Thyroid gland (tissue), 4 donors: ENCODE measurements at regions not wholly inside any gene's neighbourhood (a gene's known extent, or its start where the extent isn't known, plus 50 kb on each side); places are given as distances from the start of the nearest gene placed in this dataset.

Experiments
- DNase-seq, 2 donors: peaks; one replicate each; pipeline ENCODE4 v3.0.0-alpha.2; 2019
- H3K27ac ChIP-seq, 3 donors: fragments of 200-600 bp; sonication (generic); 1 replicate in 2 of 3; 2 replicates in 1 of 3; pipeline ENCODE4 v1.5.1; 2016 to 2019; ENCODE audit warnings: mild to moderate bottlenecking in 1 of 3, moderate library complexity in 1 of 3
- H3K27me3 ChIP-seq: fragments of 200-600 bp; sonication (generic); one replicate; pipeline ENCODE4 v1.5.1; 2019
- H3K36me3 ChIP-seq, 2 donors: fragments of 200-600 bp; sonication (generic); one replicate each; pipeline ENCODE4 v1.5.1; 2016 to 2019
- H3K4me1 ChIP-seq, 2 donors: fragments of 200-600 bp; sonication (generic); one replicate each; pipeline ENCODE4 v1.5.1; 2017 to 2019
- H3K4me3 ChIP-seq, 3 donors: fragments of 200-600 bp; sonication (generic); replicated peaks in 1 of 3; 1 replicate in 2 of 3; 2 replicates in 1 of 3; pipeline ENCODE4 v1.5.1; 2016; ENCODE audit warnings: mild to moderate bottlenecking in 1 of 3
- H3K9me3 ChIP-seq: fragments of 200-600 bp; sonication (generic); one replicate; pipeline ENCODE4 v1.5.1; 2017
- CTCF ChIP-seq, 6 experiments: fragments of 200-600 bp in 3 of 6; fragments of 450-650 bp in 3 of 6; sonication (generic) in 3 of 6; IDR thresholded peaks; one replicate each; pipeline ENCODE4 v1.5.1; 2016 to 2019; ENCODE audit warnings: antibody characterized with exemption in 6 of 6, mild to moderate bottlenecking in 2 of 6, inconsistent platforms in 1 of 6, moderate library complexity in 1 of 6
- POLR2A ChIP-seq, 2 donors: fragments of 450-650 bp; IDR thresholded peaks; one replicate each; pipeline ENCODE4 v1.6.1; 2017; ENCODE audit warnings: antibody characterized with exemption in 2 of 2, mild to moderate bottlenecking in 2 of 2, moderate library complexity in 1 of 2
- WGBS, 2 donors: methylation state at CpG; one replicate each; pipeline ENCODE4 v1.1.5; 2017; 5-methylcytosine and 5-hydroxymethylcytosine counted together
- intact Hi-C: fragments of 100-400 bp; cut with DNase I; formaldehyde crosslinking; loops from one replicate; pipeline ENCODE4 v1.15.1; 2023

DNA sequence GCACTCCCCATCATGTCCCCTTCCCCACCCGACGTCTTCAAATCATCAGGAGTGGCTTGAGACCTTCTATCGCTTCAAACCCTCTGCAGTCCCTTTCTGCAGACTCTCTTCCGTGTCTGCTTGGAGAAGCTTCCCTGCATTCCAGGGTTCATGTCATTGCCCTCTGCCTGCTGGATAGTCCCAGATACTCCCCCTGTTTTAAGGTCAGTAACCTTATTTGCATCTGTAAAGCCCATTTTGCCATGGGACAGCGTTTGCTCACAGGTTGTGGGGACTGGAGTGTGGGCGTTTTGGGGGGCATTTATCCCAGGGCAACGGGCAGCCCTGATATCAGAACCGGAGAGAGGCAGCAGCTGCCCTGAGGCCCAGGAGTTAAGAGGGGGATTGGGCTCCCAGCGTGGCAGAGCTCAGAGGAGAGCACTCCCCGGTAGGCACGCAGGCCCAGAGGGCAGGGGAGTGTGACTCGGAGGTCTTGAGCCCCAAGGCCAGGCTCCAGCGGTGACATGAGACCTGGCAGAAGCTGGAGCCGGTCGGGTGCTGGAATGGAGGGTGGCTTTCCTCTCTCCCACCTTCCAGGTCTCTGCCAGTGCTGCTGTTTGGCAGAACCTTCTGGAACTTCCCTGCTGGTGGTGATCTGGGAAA lies 73.8 kb downstream of the RTP5 start:
- Histone ChIP-seq H3K4me3 (no peak overlapping the region), H3K27ac (no peak overlapping the region), H3K27me3 (no peaks in the 10 kb centered on the region), H3K4me1 (peaks cover 0 to 6% of the 10 kb centered on the region in 2 donors), H3K36me3 (no peaks in the 10 kb centered on the region), H3K9me3 (no peaks in the 10 kb centered on the region)
- 87% methylated on average over 12 to 14 of the region's 15 CpGs for WGBS, 2 donors
- no peak for DNase-seq
- no peak for TF ChIP-seq POLR2A (IDR thresholded peaks at IDR 0.05)
- TF ChIP-seq CTCF (IDR thresholded peaks at IDR 0.05), result no peak
- intact Hi-C loops, result no loop called here

- no peak for DNase-seq
- no peaks in the 10 kb centered on the region for H3K36me3 ChIP-seq
- no peaks in the 10 kb centered on the region for H3K27me3 ChIP-seq
- 91% methylated on average over 17 of the region's 17 CpGs for WGBS, 2 donors
- peaks cover 0 to 6% of the 10 kb centered on the region in 2 donors for H3K4me1 ChIP-seq
- no peak overlapping the region for H3K27ac ChIP-seq
- no peak overlapping the region for H3K4me3 ChIP-seq
- no peak for TF ChIP-seq CTCF (IDR thresholded peaks at IDR 0.05)
- no peak for TF ChIP-seq POLR2A (IDR thresholded peaks at IDR 0.05)
- intact Hi-C loops, result no loop called here
- H3K9me3 ChIP-seq, result no peaks in the 10 kb centered on the region
Observed at GRCh38 chr2:241943961-241944575, 74.5 kb downstream of the RTP5 start.

GRCh38 chr2:241944821-241945220 lies 75.3 kb downstream of the RTP5 start:
- Histone ChIP-seq H3K4me3 (no peak overlapping the region), H3K27ac (no peak overlapping the region), H3K27me3 (no peaks in the 10 kb centered on the region), H3K36me3 (no peaks in the 10 kb centered on the region), H3K9me3 (no peaks in the 10 kb centered on the region), H3K4me1 (peaks cover 0 to 6% of the 10 kb centered on the region in 2 donors)
- no peak for DNase-seq
- intact Hi-C loops, result no loop called here
- no peak for TF ChIP-seq POLR2A (IDR thresholded peaks at IDR 0.05)
- TF ChIP-seq CTCF (IDR thresholded peaks at IDR 0.05), result no peak
- 78 to 81% methylated on average over 8 to 12 of the region's 12 CpGs for WGBS, 2 donors

DNA sequence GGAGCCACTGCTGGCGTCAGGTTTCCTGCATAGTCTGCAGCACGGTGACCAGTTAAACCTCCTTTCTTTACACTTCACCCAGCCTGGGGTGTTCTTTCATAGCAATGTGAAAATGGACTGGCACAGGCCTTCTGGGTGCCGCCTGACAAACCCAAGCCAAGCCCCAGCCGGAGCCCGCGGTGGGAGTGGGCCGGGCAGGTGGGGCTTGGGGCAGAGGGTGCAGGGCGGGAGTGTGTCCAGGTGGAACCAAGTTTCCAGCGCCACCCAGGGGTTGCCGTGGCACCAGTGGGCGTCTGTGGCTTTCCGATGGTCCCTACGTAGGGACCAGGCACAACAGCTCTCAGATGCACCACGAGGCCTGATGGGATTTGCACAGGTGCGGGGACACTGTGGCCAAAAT lies 75.8 kb downstream of the RTP5 start:
- H3K9me3 ChIP-seq, result no peaks in the 10 kb centered on the region
- TF ChIP-seq POLR2A (IDR thresholded peaks at IDR 0.05) (no peak), CTCF (IDR thresholded peaks at IDR 0.05) (no peak)
- peaks cover 0 to 6% of the 10 kb centered on the region in 2 donors for H3K4me1 ChIP-seq
- intact Hi-C loops, result no loop called here
- no peaks in the 10 kb centered on the region for H3K36me3 ChIP-seq
- 95 to 96% methylated on average over 13 to 15 of the region's 15 CpGs for WGBS, 2 donors
- H3K4me3 ChIP-seq, result no peak overlapping the region
- DNase-seq, result no peak
- H3K27me3 ChIP-seq, result no peaks in the 10 kb centered on the region
- no peak overlapping the region for H3K27ac ChIP-seq

- intact Hi-C loops, result no loop called here
Observed at GRCh38 chr2:241945803-241946202, 76.3 kb downstream of the RTP5 start.

More at GRCh38 chr2:241945803-241946202, 76.3 kb downstream of the RTP5 start:
- H3K9me3 ChIP-seq, result no peaks in the 10 kb centered on the region
- WGBS, 2 donors, result 85 to 89% methylated on average over 14 of the region's 14 CpGs
- no peak overlapping the region for H3K4me3 ChIP-seq
- no peak overlapping the region for H3K27ac ChIP-seq
- H3K4me1 ChIP-seq, result peaks cover 3 to 6% of the 10 kb centered on the region in 2 donors
- TF ChIP-seq CTCF (IDR thresholded peaks at IDR 0.05) (no peak), POLR2A (IDR thresholded peaks at IDR 0.05) (no peak)
- no peak for DNase-seq
- H3K27me3 ChIP-seq, result no peaks in the 10 kb centered on the region
- no peaks in the 10 kb centered on the region for H3K36me3 ChIP-seq
